ENCODE measurements at regions not wholly inside any gene's neighbourhood (a gene's known extent, or its start where the extent isn't known, plus 50 kb on each side); places are given as distances from the start of the nearest gene placed in this dataset.

GRCh38 chr13:90414691-90415596, 932.5 kb upstream of the MIR17HG start:
- H3K79me2 ChIP-seq (ENCODE audit: low read depth) = no peaks in the 10 kb centered on the region
- no peaks in the 10 kb centered on the region for H3K9me3 ChIP-seq (ENCODE audit: low read depth)
- no peak overlapping the region for H3K27ac Mint-ChIP-seq
- H3K4me3 ChIP-seq = no peak overlapping the region
- no peak overlapping the region for H3K27ac ChIP-seq
- H3K4me2 ChIP-seq = no peak overlapping the region
- peaks cover 16% of the 10 kb centered on the region for H3K4me1 ChIP-seq
- no peaks in the 10 kb centered on the region for H3K36me3 ChIP-seq
- H3K27me3 ChIP-seq = no peaks in the 10 kb centered on the region
- H3K4me1 Mint-ChIP-seq = peaks cover 24% of the 10 kb centered on the region
- no peaks in the 10 kb centered on the region for H3F3A ChIP-seq (ENCODE audit: low read depth)
- no peaks in the 10 kb centered on the region for H4K20me1 ChIP-seq (ENCODE audit: low read depth)
- no peak overlapping the region for H2AFZ ChIP-seq (replicated peaks)
- DNase-seq (ENCODE audit: low spot score) = no peak
- H3K9me3 Mint-ChIP-seq = peaks cover 5% of the 10 kb centered on the region
- no peak overlapping the region for H3K4me3 Mint-ChIP-seq
- H3K9ac ChIP-seq = no peak overlapping the region
- no peaks in the 10 kb centered on the region for H3K36me3 Mint-ChIP-seq
- TF ChIP-seq EZH2 (IDR thresholded peaks at IDR 0.05) (no peak), EZH2phosphoT487 (IDR thresholded peaks at IDR 0.05) (no peak), CTCF (IDR thresholded peaks at IDR 0.05) (no peak)
- H3K27me3 Mint-ChIP-seq (ENCODE audit: insufficient read depth, low read depth) = peaks cover 3% of the 10 kb centered on the region

GRCh38 chr13:90415902-90416301, 931.6 kb upstream of the MIR17HG start:
- Histone ChIP-seq H3K9ac (no peak overlapping the region), H3K4me1 (peaks cover 16% of the 10 kb centered on the region), H3K36me3 (no peaks in the 10 kb centered on the region), H3K4me3 (no peak overlapping the region), H3K27ac (no peak overlapping the region), H3F3A (ENCODE audit: low read depth) (no peaks in the 10 kb centered on the region), H2AFZ (replicated peaks) (no peak overlapping the region), H3K4me2 (no peak overlapping the region), H4K20me1 (ENCODE audit: low read depth) (no peaks in the 10 kb centered on the region), H3K79me2 (ENCODE audit: low read depth) (no peaks in the 10 kb centered on the region), H3K27me3 (no peaks in the 10 kb centered on the region), H3K9me3 (ENCODE audit: low read depth) (no peaks in the 10 kb centered on the region)
- TF ChIP-seq CTCF (IDR thresholded peaks at IDR 0.05) = no peak
- no peak for TF ChIP-seq EZH2 (IDR thresholded peaks at IDR 0.05)
- TF ChIP-seq EZH2phosphoT487 (IDR thresholded peaks at IDR 0.05) = no peak
- H3K27ac Mint-ChIP-seq = peak overlapping the region; percentile 10
- H3K9me3 Mint-ChIP-seq = peaks cover 7% of the 10 kb centered on the region
- H3K4me1 Mint-ChIP-seq = peaks cover 24% of the 10 kb centered on the region
- H3K36me3 Mint-ChIP-seq = no peaks in the 10 kb centered on the region
- no peak overlapping the region for H3K4me3 Mint-ChIP-seq
- DNase-seq (ENCODE audit: low spot score) = no peak
- H3K27me3 Mint-ChIP-seq (ENCODE audit: insufficient read depth, low read depth) = peaks cover 3% of the 10 kb centered on the region

- DNase-seq (ENCODE audit: low spot score) = no peak
- H3K4me2 ChIP-seq = peak overlapping the region; percentile 30
- Mint-ChIP-seq H3K36me3 (no peaks in the 10 kb centered on the region), H3K27ac (peak overlapping the region; percentile 50), H3K4me3 (peak overlapping the region; percentile 8), H3K27me3 (ENCODE audit: insufficient read depth, low read depth) (peaks cover 3% of the 10 kb centered on the region), H3K9me3 (peaks cover 11% of the 10 kb centered on the region), H3K4me1 (peaks cover 24% of the 10 kb centered on the region)
- no peak for TF ChIP-seq EZH2phosphoT487 (IDR thresholded peaks at IDR 0.05)
- no peak for TF ChIP-seq CTCF (IDR thresholded peaks at IDR 0.05)
- TF ChIP-seq EZH2 (IDR thresholded peaks at IDR 0.05) = no peak
- no peaks in the 10 kb centered on the region for H3F3A ChIP-seq (ENCODE audit: low read depth)
- peaks cover 16% of the 10 kb centered on the region for H3K4me1 ChIP-seq
- no peaks in the 10 kb centered on the region for H4K20me1 ChIP-seq (ENCODE audit: low read depth)
- no peak overlapping the region for H3K9ac ChIP-seq
- H3K36me3 ChIP-seq = no peaks in the 10 kb centered on the region
- no peaks in the 10 kb centered on the region for H3K9me3 ChIP-seq (ENCODE audit: low read depth)
- H3K79me2 ChIP-seq (ENCODE audit: low read depth) = no peaks in the 10 kb centered on the region
- no peaks in the 10 kb centered on the region for H3K27me3 ChIP-seq
- H3K27ac ChIP-seq = no peak overlapping the region
- no peak overlapping the region for H3K4me3 ChIP-seq
- H2AFZ ChIP-seq (replicated peaks) = no peak overlapping the region
These were observed 931.0 kb upstream of the MIR17HG start for GRCh38 chr13:90416519-90416918.

All from neural progenitor cell (in vitro differentiated cells).